Liver (tissue), 7 donors: ENCODE measurements at regions not wholly inside any gene's neighbourhood (a gene's known extent, or its start where the extent isn't known, plus 50 kb on each side); places are given as distances from the start of the nearest gene placed in this dataset.

ENCODE experiments used
- DNase-seq: peaks from one replicate; pipeline ENCODE4 v3.0.0-alpha.2; 2017; ENCODE audit warnings: low spot score
- H3K27ac ChIP-seq, 2 donors: one replicate each; pipeline ENCODE4 v1.7.0; 2013; ENCODE audit warnings: inconsistent platforms in 2 of 2, low read length in 2 of 2, control low read depth in 1 of 2, low read depth in 1 of 2, mild to moderate bottlenecking in 1 of 2
- H3K27me3 ChIP-seq, 4 donors: one replicate each; pipeline versions ENCODE4 v1.6.1 to v1.7.0; 2013; ENCODE audit warnings: low read length in 3 of 4, inconsistent platforms in 1 of 4, mild to moderate bottlenecking in 1 of 4, moderate library complexity in 1 of 4; ENCODE audit not compliant: control insufficient read depth in 4 of 4, insufficient read depth in 4 of 4
- H3K36me3 ChIP-seq, 4 donors: one replicate each; pipeline versions ENCODE4 v1.6.1 to v1.7.0; 2013; ENCODE audit warnings: low read length in 3 of 4, mild to moderate bottlenecking in 3 of 4, low read depth in 1 of 4, moderate library complexity in 1 of 4; ENCODE audit not compliant: control insufficient read depth in 4 of 4, insufficient read depth in 3 of 4
- H3K4me1 ChIP-seq, 4 donors: one replicate each; pipeline versions ENCODE4 v1.6.1 to v1.7.0; 2013; ENCODE audit warnings: low read length in 3 of 4, mild to moderate bottlenecking in 3 of 4, moderate library complexity in 1 of 4; ENCODE audit not compliant: control insufficient read depth in 4 of 4, insufficient read depth in 4 of 4
- H3K4me3 ChIP-seq, 3 donors: one replicate each; pipeline versions ENCODE4 v1.6.1 to v1.7.0; 2013; ENCODE audit warnings: low read length in 3 of 3, control low read depth in 1 of 3, low read depth in 1 of 3, mild to moderate bottlenecking in 1 of 3
- H3K9ac ChIP-seq, 2 donors: one replicate each; pipeline ENCODE4 v1.7.0; 2013; ENCODE audit warnings: low read length in 2 of 2, mild to moderate bottlenecking in 2 of 2, moderate library complexity in 2 of 2, control low read depth in 1 of 2, low read depth in 1 of 2
- H3K9me3 ChIP-seq, 4 donors: one replicate each; pipeline versions ENCODE4 v1.6.1 to v1.7.0; 2013; ENCODE audit warnings: low read length in 3 of 4; ENCODE audit not compliant: control insufficient read depth in 4 of 4
- ATF3 ChIP-seq: IDR thresholded peaks from 2 replicates; pipeline ENCODE4 v1.6.1; 2016; ENCODE audit warnings: antibody characterized with exemption
- GABPA ChIP-seq, 2 donors: IDR thresholded peaks in 1 of 2; conservative IDR thresholded peaks in 1 of 2; 2 replicates each; pipeline ENCODE4 v1.6.1; 2016; ENCODE audit warnings: antibody characterized with exemption in 2 of 2, mild to moderate bottlenecking in 1 of 2, moderate library complexity in 1 of 2
- HNF4A ChIP-seq, 2 donors: conservative IDR thresholded peaks; 2 replicates each; pipeline ENCODE4 v1.6.1; 2016; ENCODE audit warnings: antibody characterized with exemption in 2 of 2, mild to moderate bottlenecking in 2 of 2
- JUND ChIP-seq, 2 donors: IDR thresholded peaks; 2 replicates each; pipeline ENCODE4 v1.6.1; 2016; ENCODE audit warnings: antibody characterized with exemption in 2 of 2
- MAX ChIP-seq: IDR thresholded peaks from 2 replicates; pipeline ENCODE4 v1.6.1; 2016; ENCODE audit warnings: antibody characterized with exemption
- NR2F2 ChIP-seq: IDR thresholded peaks from 2 replicates; pipeline ENCODE4 v1.6.1; 2016; ENCODE audit warnings: antibody characterized with exemption
- RAD21 ChIP-seq, 2 donors: IDR thresholded peaks; 2 replicates each; pipeline ENCODE4 v1.6.1; 2016; ENCODE audit warnings: antibody characterized with exemption in 2 of 2, mild to moderate bottlenecking in 2 of 2
- WGBS: extraction: QIAGEN DNeasy Blood & Tissue Kit; methylation state at CpG from one replicate; pipeline ENCODE4 v1.1.7; 2013; 5-methylcytosine and 5-hydroxymethylcytosine counted together
- TF ChIP-seq, protein P1 (sequence below): IDR thresholded peaks from 2 replicates; pipeline ENCODE4 v1.6.1; 2016; ENCODE audit warnings: antibody characterized with exemption, mild to moderate bottlenecking
- TF ChIP-seq, protein P2 (sequence below): IDR thresholded peaks from 2 replicates; pipeline ENCODE4 v1.6.1; 2016; ENCODE audit warnings: antibody characterized with exemption
- donor health status: healthy.
- donor health status: healthy.
- donor health status: healthy.
- donor health status: healthy.

GRCh38 chr6:68080074-68080473, 555.0 kb upstream of the ADGRB3 start (continued):
- TF ChIP-seq, protein P1, sequence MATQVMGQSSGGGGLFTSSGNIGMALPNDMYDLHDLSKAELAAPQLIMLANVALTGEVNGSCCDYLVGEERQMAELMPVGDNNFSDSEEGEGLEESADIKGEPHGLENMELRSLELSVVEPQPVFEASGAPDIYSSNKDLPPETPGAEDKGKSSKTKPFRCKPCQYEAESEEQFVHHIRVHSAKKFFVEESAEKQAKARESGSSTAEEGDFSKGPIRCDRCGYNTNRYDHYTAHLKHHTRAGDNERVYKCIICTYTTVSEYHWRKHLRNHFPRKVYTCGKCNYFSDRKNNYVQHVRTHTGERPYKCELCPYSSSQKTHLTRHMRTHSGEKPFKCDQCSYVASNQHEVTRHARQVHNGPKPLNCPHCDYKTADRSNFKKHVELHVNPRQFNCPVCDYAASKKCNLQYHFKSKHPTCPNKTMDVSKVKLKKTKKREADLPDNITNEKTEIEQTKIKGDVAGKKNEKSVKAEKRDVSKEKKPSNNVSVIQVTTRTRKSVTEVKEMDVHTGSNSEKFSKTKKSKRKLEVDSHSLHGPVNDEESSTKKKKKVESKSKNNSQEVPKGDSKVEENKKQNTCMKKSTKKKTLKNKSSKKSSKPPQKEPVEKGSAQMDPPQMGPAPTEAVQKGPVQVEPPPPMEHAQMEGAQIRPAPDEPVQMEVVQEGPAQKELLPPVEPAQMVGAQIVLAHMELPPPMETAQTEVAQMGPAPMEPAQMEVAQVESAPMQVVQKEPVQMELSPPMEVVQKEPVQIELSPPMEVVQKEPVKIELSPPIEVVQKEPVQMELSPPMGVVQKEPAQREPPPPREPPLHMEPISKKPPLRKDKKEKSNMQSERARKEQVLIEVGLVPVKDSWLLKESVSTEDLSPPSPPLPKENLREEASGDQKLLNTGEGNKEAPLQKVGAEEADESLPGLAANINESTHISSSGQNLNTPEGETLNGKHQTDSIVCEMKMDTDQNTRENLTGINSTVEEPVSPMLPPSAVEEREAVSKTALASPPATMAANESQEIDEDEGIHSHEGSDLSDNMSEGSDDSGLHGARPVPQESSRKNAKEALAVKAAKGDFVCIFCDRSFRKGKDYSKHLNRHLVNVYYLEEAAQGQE, result no peak

- no peaks in the 10 kb centered on the region for H3K4me1 ChIP-seq
- no peak overlapping the region for H3K4me3 ChIP-seq
- no peaks in the 10 kb centered on the region for H3K27me3 ChIP-seq
- WGBS, result 75% methylated on average over 5 of the region's 5 CpGs
- no peak overlapping the region for H3K9ac ChIP-seq
- no peaks in the 10 kb centered on the region for H3K36me3 ChIP-seq
- H3K27ac ChIP-seq, result no peak overlapping the region
- no peak for TF ChIP-seq HNF4A (conservative IDR thresholded peaks at IDR 0.05)
- TF ChIP-seq GABPA (IDR thresholded peaks at IDR 0.05 in 1 of 2, conservative IDR thresholded peaks at IDR 0.05 in 1 of 2), result no peak
- TF ChIP-seq, protein P1, result no peak
- TF ChIP-seq MAX, result no peak
- no peaks in the 10 kb centered on the region for H3K9me3 ChIP-seq
- no peak for DNase-seq
Measured at GRCh38 chr6:68077661-68078060, 557.4 kb upstream of the ADGRB3 start.

DNA sequence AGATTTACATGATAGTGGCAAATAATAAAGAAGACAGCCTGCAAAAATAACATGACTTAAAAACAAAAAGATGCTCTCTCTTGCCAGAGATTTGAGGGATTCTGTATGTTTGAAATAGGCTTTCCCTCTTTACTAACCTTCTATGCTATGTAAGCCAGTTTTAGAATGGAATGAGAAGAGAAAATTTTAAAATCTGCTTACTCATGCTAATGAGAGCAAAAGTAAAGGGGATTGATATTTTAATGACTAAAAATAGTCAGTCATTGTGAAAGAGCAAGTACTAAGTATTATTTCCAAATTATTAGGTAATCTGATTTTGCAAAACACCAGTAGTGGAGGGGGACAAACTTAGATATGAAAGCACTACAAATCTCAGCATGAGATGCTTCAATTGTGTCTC, 563.3 kb upstream of the ADGRB3 start:
- H3K9ac ChIP-seq, result no peak overlapping the region
- DNase-seq, result no peak
- TF ChIP-seq RAD21 (IDR thresholded peaks at IDR 0.05) (no peak), JUND (IDR thresholded peaks at IDR 0.05) (no peak), NR2F2 (no peak), HNF4A (conservative IDR thresholded peaks at IDR 0.05) (no peak), ATF3 (no peak)
- TF ChIP-seq, protein P1, result no peak
- TF ChIP-seq, protein P2, sequence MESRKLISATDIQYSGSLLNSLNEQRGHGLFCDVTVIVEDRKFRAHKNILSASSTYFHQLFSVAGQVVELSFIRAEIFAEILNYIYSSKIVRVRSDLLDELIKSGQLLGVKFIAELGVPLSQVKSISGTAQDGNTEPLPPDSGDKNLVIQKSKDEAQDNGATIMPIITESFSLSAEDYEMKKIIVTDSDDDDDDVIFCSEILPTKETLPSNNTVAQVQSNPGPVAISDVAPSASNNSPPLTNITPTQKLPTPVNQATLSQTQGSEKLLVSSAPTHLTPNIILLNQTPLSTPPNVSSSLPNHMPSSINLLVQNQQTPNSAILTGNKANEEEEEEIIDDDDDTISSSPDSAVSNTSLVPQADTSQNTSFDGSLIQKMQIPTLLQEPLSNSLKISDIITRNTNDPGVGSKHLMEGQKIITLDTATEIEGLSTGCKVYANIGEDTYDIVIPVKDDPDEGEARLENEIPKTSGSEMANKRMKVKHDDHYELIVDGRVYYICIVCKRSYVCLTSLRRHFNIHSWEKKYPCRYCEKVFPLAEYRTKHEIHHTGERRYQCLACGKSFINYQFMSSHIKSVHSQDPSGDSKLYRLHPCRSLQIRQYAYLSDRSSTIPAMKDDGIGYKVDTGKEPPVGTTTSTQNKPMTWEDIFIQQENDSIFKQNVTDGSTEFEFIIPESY, result no peak
- H3K36me3 ChIP-seq, result no peaks in the 10 kb centered on the region
- no peaks in the 10 kb centered on the region for H3K27me3 ChIP-seq
- no peaks in the 10 kb centered on the region for H3K9me3 ChIP-seq
- no peak overlapping the region for H3K4me3 ChIP-seq
- H3K27ac ChIP-seq, result no peak overlapping the region
- H3K4me1 ChIP-seq, result no peaks in the 10 kb centered on the region
